NCI-H1694 (cell line): ENCODE measurements at regions not wholly inside any gene's neighbourhood (a gene's known extent, or its start where the extent isn't known, plus 50 kb on each side); places are given as distances from the start of the nearest gene placed in this dataset.
"Not testable (repeated sequence)": the region's sequence is repeated elsewhere in the genome, so short reads cannot be mapped to it uniquely, and the experiment has no call there.

ENCODE experiments used
- DNase-seq: peaks from one replicate; lab custom pipeline; 2025; lab: John Stamatoyannopoulos, UW

- no peak for DNase-seq
Measured at GRCh38 chr5:91820874-91821273, 437.8 kb upstream of the ARRDC3 start.

GRCh38 chr5:91816681-91817080, 433.6 kb upstream of the ARRDC3 start:
- no peak for DNase-seq

DNA sequence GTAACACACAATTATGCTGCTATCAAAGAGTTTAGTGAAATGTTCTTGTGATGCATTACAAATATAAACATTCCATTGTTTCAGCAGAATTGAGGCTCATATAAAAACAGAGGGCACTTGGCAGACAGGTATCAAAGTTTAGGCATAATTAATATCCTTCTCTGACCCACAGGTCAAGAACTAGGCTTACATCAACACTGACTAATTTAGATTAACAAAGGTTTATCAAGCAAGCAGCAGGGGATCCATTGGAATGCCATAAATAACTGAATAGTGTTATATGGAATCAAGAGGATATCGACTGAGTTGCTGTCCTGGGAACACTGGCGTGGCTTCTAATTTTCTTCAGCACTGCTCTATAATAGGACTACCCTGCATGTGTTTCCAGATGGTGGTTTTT, 414.5 kb upstream of the ARRDC3 start:
- DNase-seq = no peak

GRCh38 chr5:91794856-91795548, 411.9 kb upstream of the ARRDC3 start:
- DNase-seq = no peak

- DNase-seq = no peak
Measured at GRCh38 chr5:91794455-91794854, 411.3 kb upstream of the ARRDC3 start.

DNA sequence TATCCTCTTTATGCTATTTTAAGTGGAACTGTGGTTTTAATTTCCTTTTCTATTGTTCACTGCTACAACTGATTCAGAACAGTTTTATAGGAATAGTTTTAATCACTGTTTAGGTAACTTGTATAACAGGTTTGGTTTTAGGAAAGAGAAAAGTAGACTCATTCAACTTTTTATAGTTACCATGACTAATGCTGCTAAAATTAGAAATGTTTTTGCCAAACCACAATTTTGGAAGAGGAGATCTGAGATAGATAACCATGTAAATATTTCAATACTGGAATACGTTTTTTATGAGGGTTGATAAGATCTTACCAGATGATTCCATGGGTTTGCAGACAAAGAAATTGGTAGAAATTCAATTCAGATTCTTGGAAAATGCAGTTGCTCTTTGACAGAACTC, 404.6 kb upstream of the ARRDC3 start:
- no peak for DNase-seq

DNA sequence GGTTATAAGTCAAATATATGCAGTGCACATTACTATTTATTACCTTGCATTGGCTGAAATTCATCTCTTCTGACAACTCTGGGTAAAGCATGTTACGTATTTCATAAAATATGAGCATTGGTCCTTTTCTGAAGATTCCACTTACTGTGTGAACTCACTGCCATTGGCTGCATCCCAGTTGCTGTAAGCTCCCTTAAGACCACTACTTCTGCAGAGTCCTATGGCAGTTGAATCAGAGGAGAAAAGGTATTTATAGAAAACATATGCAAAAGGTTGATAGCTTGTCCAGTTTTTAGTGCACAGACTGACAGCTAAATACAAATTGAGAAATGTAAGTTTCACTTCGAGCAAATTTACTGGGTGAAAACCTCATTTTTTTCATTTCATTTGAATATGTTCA, 394.6 kb upstream of the ARRDC3 start:
- DNase-seq = no peak

GRCh38 chr5:91776249-91776648, 393.1 kb upstream of the ARRDC3 start:
- DNase-seq = no peak

DNA sequence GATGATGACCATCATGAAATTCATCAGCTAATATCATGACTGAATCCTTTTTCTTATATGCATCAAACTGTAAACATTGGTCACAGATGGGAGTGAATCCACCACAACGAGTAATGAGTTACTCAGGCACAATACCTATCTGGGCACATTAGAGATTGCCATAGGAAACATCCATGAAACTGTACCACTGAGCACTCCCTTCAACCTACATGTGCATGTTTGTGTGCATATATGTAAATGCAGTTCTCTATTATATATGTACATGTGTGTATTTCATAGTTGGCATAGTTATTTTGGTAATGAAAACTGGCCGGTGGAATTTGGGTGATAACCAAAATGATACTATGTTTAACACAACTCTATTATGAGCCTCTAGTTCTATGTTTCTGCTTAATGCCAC, 387.3 kb upstream of the ARRDC3 start:
- DNase-seq = no peak

DNA sequence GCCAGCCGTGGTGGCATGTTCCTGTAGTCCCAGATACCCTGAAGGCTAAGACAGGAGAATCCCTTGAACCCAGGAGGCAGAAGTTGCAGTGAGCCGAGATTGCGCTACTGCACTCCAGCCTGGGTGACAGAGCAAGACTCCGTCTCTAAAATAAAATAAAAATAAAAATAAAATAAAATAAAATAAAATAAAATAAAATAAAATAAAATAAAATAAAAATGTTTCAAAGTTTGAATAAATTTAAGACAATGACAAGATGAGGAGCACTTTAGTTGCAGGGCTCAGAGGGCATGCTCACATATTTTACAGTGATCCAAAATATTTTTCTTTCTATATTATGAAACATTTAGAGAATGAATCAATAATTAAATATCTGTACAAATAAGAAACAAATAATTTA, 374.3 kb upstream of the ARRDC3 start:
- DNase-seq = not testable (repeated sequence)

DNA sequence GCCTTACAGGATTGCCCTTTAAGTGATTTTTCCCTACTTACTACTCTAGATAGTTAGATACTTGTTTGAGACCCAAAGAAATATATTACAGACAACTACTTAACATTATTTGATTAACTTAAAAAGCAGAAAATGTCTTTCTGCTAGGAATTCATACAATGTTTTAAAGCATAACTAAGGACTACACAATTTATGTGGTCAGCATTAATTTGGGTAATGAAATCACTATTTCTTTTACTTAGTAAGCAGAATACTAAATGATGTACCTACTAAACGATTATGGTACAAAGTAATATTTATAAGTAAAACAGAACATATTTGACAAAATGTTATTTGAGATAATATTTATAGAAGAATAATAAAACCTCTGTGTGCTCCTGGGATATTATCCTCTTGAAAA, 371.9 kb upstream of the ARRDC3 start:
- DNase-seq = no peak

- DNase-seq = not testable (repeated sequence)
Measured at GRCh38 chr5:91744470-91744869, 361.4 kb upstream of the ARRDC3 start.

DNA sequence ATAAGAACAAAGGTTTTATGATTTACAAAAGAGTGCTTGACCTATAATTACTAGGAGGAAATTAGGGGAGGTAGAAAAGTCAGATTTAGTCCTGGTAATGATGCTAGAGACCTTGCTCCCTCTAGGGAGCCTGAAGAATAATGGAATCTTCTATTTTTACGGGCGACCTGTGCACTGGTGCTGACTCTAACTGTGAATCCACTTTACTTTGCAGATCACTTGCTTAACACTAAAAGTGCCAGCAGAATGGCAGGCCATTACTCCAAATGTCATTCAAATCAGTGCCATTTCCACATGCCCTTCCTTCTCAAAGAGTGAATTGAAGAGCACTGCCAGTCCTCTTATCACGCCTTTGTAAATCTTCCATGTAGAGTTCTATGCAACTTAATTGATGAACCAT, 359.4 kb upstream of the ARRDC3 start:
- DNase-seq = no peak

GRCh38 chr5:91741764-91742505, 358.8 kb upstream of the ARRDC3 start:
- DNase-seq = no peak

GRCh38 chr5:91730026-91730425, 346.9 kb upstream of the ARRDC3 start:
- no peak for DNase-seq

DNA sequence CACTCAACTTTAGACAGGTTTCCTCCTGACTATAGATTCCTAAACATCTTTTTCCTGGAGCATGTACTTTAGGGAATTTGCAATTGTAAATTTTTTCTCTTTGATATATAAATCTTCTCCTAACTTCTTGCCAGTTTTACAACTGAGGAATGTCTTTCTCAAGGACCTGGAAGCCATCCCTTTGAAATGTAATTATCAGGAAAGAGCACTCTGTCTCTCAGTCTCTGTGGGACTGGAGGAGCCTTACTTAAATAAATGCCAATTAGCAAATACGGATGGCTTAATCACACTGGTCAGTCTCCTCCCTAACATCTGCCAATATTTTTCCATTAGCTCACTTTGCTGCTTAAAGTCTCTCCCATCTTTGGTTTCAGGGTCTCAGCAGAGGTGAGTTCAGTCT, 344.3 kb upstream of the ARRDC3 start:
- DNase-seq = no peak

GRCh38 chr5:91722736-91723467, 339.8 kb upstream of the ARRDC3 start:
- no peak for DNase-seq

DNA sequence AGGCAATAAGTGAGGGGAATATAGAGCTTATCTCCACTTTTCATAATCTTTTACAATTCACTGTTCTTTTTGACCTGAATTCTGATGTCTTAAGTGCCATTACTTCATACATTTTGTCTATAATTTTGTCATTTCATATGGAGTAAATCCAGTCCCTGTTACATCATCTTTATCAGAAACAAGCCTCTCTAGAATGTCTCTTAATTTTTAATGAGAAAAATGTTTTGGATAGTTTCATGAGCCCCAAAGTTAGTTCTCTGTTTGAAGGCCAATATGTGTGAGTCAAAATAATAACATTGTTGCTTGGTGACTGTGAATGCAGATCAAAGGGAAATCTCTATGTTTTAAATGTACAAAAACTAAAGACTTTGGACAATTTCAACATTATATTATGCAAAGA, 329.6 kb upstream of the ARRDC3 start:
- no peak for DNase-seq

DNA sequence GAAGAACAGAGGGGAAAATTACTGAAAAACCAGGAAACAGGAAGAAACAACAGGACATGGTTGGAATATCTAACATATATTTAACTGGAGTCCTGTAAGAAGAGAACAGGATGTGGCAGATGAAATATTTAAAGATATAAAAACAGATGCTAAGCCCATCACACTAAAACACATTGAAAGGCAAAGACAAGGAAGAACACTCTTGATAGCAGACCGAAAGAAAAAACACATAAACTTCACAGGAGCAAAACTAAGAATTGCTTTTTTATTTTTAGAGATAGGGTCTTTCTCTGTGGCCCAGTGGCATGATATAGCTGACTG, 324.4 kb upstream of the ARRDC3 start:
- DNase-seq = no peak

DNA sequence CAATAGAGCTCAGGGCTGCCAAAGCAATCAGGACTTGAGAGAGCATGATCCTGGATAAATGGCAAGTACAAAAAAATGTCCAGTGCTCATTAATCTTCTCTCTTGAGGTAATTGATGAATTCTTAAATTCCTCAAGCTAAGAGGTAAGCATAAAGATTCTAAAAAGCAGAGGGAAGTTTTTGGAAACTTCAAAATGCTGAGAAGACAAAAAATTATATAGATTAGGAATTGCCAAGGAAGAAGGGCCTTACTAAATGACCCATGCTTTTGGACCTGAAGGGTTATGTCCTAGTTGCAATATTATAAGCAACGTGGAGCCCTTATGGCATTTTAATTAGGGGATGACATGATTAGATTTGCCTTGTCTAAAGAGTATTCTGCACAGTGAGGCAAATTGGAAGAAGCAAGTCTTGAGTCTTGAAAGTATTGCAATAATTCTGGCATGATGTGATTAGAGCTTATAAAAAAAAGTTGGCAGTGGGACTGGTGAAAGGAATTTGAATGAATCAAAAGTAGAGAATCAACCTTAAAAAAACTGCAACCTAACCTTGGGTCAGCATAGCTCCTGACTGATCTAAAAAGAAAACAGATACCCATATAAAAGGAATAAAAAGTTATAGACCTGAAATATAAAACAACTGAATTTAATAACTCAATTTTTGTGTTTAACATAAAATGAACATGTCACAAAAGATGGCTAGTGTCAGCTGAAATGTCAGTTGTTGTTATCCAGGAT, 323.8 kb upstream of the ARRDC3 start:
- no peak for DNase-seq

- no peak for DNase-seq
Measured at GRCh38 chr5:91703128-91703527, 320.0 kb upstream of the ARRDC3 start.

DNA sequence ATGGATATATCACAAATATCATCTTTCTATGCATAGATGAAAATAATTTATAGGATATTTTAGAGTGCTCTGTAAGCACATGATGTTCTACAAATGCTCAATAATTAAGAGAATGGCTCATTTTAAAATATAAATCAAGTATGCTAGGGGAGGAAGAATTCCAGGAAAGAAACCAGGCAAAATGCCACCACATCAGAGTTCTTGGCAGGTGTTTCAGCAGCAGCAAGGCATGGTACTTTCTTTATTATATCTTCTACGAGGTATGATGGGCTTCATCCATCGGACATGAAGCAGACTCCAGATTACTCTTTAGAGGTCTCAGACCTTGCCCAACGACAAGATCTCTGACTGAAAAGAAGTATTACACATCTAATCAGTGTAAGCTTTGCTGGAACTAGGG, 316.3 kb upstream of the ARRDC3 start:
- DNase-seq = no peak

- DNase-seq = no peak
Measured at GRCh38 chr5:91691592-91691991, 308.5 kb upstream of the ARRDC3 start.
